Right cardiac atrium (tissue), 5 donors: ENCODE measurements at regions not wholly inside any gene's neighbourhood (a gene's known extent, or its start where the extent isn't known, plus 50 kb on each side); places are given as distances from the start of the nearest gene placed in this dataset.

ENCODE experiments used
- ATAC-seq, 2 donors: fragments of 200-7000 bp; cut with Tn5 transposase; one replicate each; pipeline versions ENCODE4 v1.8.0 to v1.9.1; 2020; ENCODE audit warnings: moderate library complexity in 2 of 2, mild to moderate bottlenecking in 1 of 2
- DNase-seq, 3 donors: peaks; one replicate each; pipeline ENCODE4 v3.0.0-alpha.2; 2020
- H3K27ac ChIP-seq: one replicate; pipeline ENCODE4 v1.5.1; 2013; ENCODE audit warnings: mild to moderate bottlenecking, low read length, control low read depth, moderate library complexity
- H3K27me3 ChIP-seq: one replicate; pipeline ENCODE4 v1.6.1; 2013; ENCODE audit not compliant: control insufficient read depth, insufficient read depth
- H3K4me1 ChIP-seq: one replicate; pipeline ENCODE4 v1.6.1; 2013; ENCODE audit warnings: low read length; ENCODE audit not compliant: control insufficient read depth, insufficient read depth
- H3K4me3 ChIP-seq: one replicate; pipeline ENCODE4 v1.5.1; 2013; ENCODE audit warnings: low read length, control low read depth
- H3K9me3 ChIP-seq: one replicate; pipeline ENCODE4 v1.6.1; 2013; ENCODE audit warnings: low read length; ENCODE audit not compliant: control insufficient read depth
- WGBS: extraction: QIAGEN DNeasy Blood & Tissue Kit; methylation state at CpG from one replicate; pipeline ENCODE4 v1.1.7; 2013; 5-methylcytosine and 5-hydroxymethylcytosine counted together
- intact Hi-C, 4 donors: fragments of 100-400 bp; cut with DNase I; formaldehyde crosslinking; loops; one replicate each; pipeline versions ENCODE4 v1.11.0 to v1.14.0; 2022 to 2023
- donor health status: healthy with polysubstance abuse.
- donor health status: DM: no; HTN: yes; CAD: no.
- donor health status: DM: no; HTN: no; CAD: no.
- donor health status: DM: no; HTN: yes; CAD: no; lungs with severe emphysema.
- donor health status: DM: yes; HTN: yes; CAD: no.

GRCh38 chr3:84835366-84835765 lies 123.4 kb upstream of the CADM2 start:
- intact Hi-C loops: no loop called here
- Histone ChIP-seq H3K27me3 (no peaks in the 10 kb centered on the region), H3K4me3 (no peak overlapping the region), H3K9me3 (no peaks in the 10 kb centered on the region), H3K27ac (no peak overlapping the region), H3K4me1 (no peaks in the 10 kb centered on the region)
- 78% methylated on average over 2 of the region's 2 CpGs for WGBS
- DNase-seq: no peak
- no peak for ATAC-seq

- DNase-seq (peak in 1 of 3 donors; percentile 40), ATAC-seq (no peak)
- 16% methylated on average over 2 of the region's 2 CpGs for WGBS
- Histone ChIP-seq H3K27me3 (no peaks in the 10 kb centered on the region), H3K9me3 (no peaks in the 10 kb centered on the region), H3K4me3 (no peak overlapping the region), H3K27ac (no peak overlapping the region), H3K4me1 (no peaks in the 10 kb centered on the region)
- intact Hi-C loops: no loop called here
These were observed 121.8 kb upstream of the CADM2 start for GRCh38 chr3:84836961-84837360.

- 91% methylated on average over 3 of the region's 3 CpGs for WGBS
These were observed 81.7 kb upstream of the CADM2 start for GRCh38 chr3:84877092-84877491.

GRCh38 chr3:84881288-84881687 lies 77.5 kb upstream of the CADM2 start:
- intact Hi-C loops: no loop called here
- WGBS: 56% methylated on average over 2 of the region's 2 CpGs
- no peaks in the 10 kb centered on the region for H3K4me1 ChIP-seq
- H3K27ac ChIP-seq: no peak overlapping the region
- ATAC-seq: no peak
- no peaks in the 10 kb centered on the region for H3K27me3 ChIP-seq
- H3K9me3 ChIP-seq: no peaks in the 10 kb centered on the region
- H3K4me3 ChIP-seq: no peak overlapping the region
- DNase-seq: no peak

More at GRCh38 chr3:84877092-84877491, 81.7 kb upstream of the CADM2 start:
- no peak for ATAC-seq
- H3K27me3 ChIP-seq: no peaks in the 10 kb centered on the region
- no peak overlapping the region for H3K4me3 ChIP-seq
- intact Hi-C loops: no loop called here
- no peaks in the 10 kb centered on the region for H3K4me1 ChIP-seq
- DNase-seq: no peak
- H3K27ac ChIP-seq: no peak overlapping the region
- H3K9me3 ChIP-seq: no peaks in the 10 kb centered on the region

DNA sequence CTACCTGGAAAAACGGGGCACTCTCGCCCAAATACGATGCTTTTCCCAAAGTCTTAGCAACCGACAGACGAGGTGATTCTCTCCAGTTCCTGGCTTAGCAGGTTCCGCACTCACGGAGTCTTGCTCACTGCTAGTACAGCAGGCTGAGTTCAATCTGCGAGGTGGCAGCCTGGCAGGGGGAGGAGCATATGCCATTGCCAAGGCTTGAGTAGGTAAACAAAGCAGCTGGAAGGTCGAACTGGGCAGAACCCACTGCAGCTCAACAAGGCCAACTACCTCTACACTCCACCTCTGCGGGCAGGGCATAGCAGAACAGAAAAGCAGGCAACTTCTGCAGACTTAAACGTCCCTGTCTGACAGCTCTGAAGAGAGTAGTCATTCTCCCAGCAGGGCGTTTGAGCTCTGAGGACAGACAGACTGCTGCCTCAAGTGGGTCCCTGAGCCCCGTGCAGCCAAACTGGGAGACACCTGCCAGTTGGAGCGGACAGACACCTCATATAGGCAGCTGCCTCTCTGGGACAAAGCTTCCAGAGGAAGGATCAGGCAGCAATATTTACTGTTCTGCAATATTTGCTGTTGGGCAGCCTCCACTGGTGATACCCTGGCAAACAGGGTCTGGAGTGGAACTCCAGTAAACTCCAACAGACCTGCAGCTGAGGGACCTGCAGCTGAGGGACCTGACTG lies 73.4 kb upstream of the CADM2 start:
- DNase-seq: peak in 1 of 3 donors; percentile 8
- intact Hi-C loops: no loop called here

DNA sequence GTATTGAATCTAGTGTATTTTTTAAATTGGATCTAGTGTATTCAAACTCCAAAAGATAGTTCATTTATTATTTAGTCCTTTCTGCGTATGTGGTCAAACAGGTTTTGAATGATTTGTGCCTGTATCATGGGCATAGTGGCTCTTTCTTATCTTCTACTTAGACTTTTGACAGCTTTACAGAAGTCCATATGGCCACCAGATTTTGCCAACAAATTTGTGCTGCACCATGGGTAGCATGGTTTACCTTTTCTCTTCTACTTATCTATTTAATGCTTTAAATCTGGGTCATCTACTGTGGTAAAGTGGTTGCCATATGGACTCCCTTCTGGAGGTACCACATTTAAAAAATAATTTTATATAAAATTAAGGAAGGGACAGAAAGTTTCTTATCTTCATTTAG lies 66.9 kb upstream of the CADM2 start:
- DNase-seq (no peak), ATAC-seq (no peak)
- 90% methylated on average over 1 of the region's 1 CpG for WGBS
- Histone ChIP-seq H3K9me3 (no peaks in the 10 kb centered on the region), H3K27me3 (no peaks in the 10 kb centered on the region), H3K4me1 (no peaks in the 10 kb centered on the region), H3K4me3 (no peak overlapping the region), H3K27ac (no peak overlapping the region)
- intact Hi-C loops: no loop called here

More for the DNA sequence above, 73.4 kb upstream of the CADM2 start:
- no peaks in the 10 kb centered on the region for H3K4me1 ChIP-seq
- H3K9me3 ChIP-seq: no peaks in the 10 kb centered on the region
- H3K27me3 ChIP-seq: no peaks in the 10 kb centered on the region
- no peak for ATAC-seq
- H3K4me3 ChIP-seq: no peak overlapping the region
- 79% methylated on average over 14 of the region's 14 CpGs for WGBS
- H3K27ac ChIP-seq: no peak overlapping the region

DNA sequence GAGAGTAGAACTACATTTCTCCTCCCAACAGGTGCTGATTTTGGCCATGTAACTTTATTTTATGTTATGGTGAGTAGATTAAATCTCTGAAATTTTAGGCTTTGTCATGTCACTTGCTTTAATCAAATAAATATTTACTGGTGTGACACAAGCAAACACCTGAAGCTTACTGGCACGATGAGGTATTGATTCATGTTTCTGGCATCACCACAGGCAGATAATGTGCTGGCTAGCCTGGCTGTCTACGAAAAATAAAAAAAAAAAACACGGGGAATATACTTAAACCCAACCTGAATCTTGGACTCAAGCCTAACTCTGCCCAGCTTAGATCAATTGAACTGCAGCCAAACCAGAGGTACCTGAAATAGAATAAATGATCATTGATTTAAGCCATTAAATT lies 65.6 kb upstream of the CADM2 start:
- WGBS: 56% methylated on average over 3 of the region's 3 CpGs
- no peaks in the 10 kb centered on the region for H3K27me3 ChIP-seq
- ATAC-seq (no peak), DNase-seq (no peak)
- H3K9me3 ChIP-seq: no peaks in the 10 kb centered on the region
- no peak overlapping the region for H3K27ac ChIP-seq
- no peaks in the 10 kb centered on the region for H3K4me1 ChIP-seq
- intact Hi-C loops: no loop called here
- H3K4me3 ChIP-seq: no peak overlapping the region

- Histone ChIP-seq H3K27me3 (no peaks in the 10 kb centered on the region), H3K9me3 (no peaks in the 10 kb centered on the region), H3K27ac (no peak overlapping the region), H3K4me3 (no peak overlapping the region), H3K4me1 (no peaks in the 10 kb centered on the region)
- DNase-seq (no peak), ATAC-seq (no peak)
- intact Hi-C loops: no loop called here
These were observed 54.6 kb upstream of the CADM2 start for GRCh38 chr3:84904212-84904611.

- ATAC-seq (no peak), DNase-seq (no peak)
- H3K9me3 ChIP-seq: no peaks in the 10 kb centered on the region
- no peak overlapping the region for H3K27ac ChIP-seq
- no peaks in the 10 kb centered on the region for H3K4me1 ChIP-seq
- 87% methylated on average over 21 of the region's 21 CpGs for WGBS
- no peak overlapping the region for H3K4me3 ChIP-seq
- no peaks in the 10 kb centered on the region for H3K27me3 ChIP-seq
- intact Hi-C loops: no loop called here
These were observed 53.8 kb upstream of the CADM2 start for GRCh38 chr3:84904816-84905555.

- 76% methylated on average over 5 of the region's 5 CpGs for WGBS
- no peaks in the 10 kb centered on the region for H3K4me1 ChIP-seq
- intact Hi-C loops: no loop called here
- no peak overlapping the region for H3K4me3 ChIP-seq
- no peak overlapping the region for H3K27ac ChIP-seq
- no peaks in the 10 kb centered on the region for H3K27me3 ChIP-seq
- no peaks in the 10 kb centered on the region for H3K9me3 ChIP-seq
- ATAC-seq (no peak), DNase-seq (no peak)
These were observed 53.3 kb upstream of the CADM2 start for GRCh38 chr3:84905556-84905920.

GRCh38 chr3:84906065-84906464 lies 52.7 kb upstream of the CADM2 start:
- Histone ChIP-seq H3K4me3 (no peak overlapping the region), H3K27ac (no peak overlapping the region), H3K9me3 (no peaks in the 10 kb centered on the region), H3K4me1 (no peaks in the 10 kb centered on the region), H3K27me3 (no peaks in the 10 kb centered on the region)
- intact Hi-C loops: no loop called here
- DNase-seq (no peak), ATAC-seq (no peak)
- 69% methylated on average over 6 of the region's 6 CpGs for WGBS
